HCT116 (cell line): ENCODE measurements at regions not wholly inside any gene's neighbourhood (a gene's known extent, or its start where the extent isn't known, plus 50 kb on each side); places are given as distances from the start of the nearest gene placed in this dataset.

Source experiments
- EZH2 ChIP-seq: fragments of 200-600 bp; sonication (generic); IDR thresholded peaks from 2 replicates; pipeline ENCODE4 v1.6.1; 2017; ENCODE audit warnings: antibody characterized with exemption, mixed run types
- EZH2phosphoT487 ChIP-seq: fragments of 200-600 bp; IDR thresholded peaks from 2 replicates; pipeline ENCODE4 v1.6.1; 2018; ENCODE audit warnings: antibody characterized with exemption, borderline replicate concordance
- FOSL1 ChIP-seq: IDR thresholded peaks from 2 replicates; pipeline ENCODE4 v1.6.1; 2012; ENCODE audit warnings: low read depth
- JUND ChIP-seq: IDR thresholded peaks from 2 replicates; pipeline ENCODE4 v1.6.1; 2012
- POLR2AphosphoS5 ChIP-seq: IDR thresholded peaks from 2 replicates; pipeline ENCODE4 v1.6.1; 2011; ENCODE audit warnings: mild to moderate bottlenecking, low read depth, low read length, moderate library complexity
- RAD21 ChIP-seq: IDR thresholded peaks from 2 replicates; pipeline ENCODE4 v1.6.1; 2012; ENCODE audit warnings: low read depth, mild to moderate bottlenecking
- REST ChIP-seq: IDR thresholded peaks from 2 replicates; pipeline ENCODE4 v1.6.1; 2012; ENCODE audit warnings: low read depth
- TF ChIP-seq, protein P1 (sequence below), 3 experiments: fragments of 200-600 bp in 1 of 3; sonication (generic) in 1 of 3; IDR thresholded peaks in 2 of 3; conservative IDR thresholded peaks in 1 of 3; 2 replicates each; pipeline ENCODE4 v1.5.1; 2012 to 2017; ENCODE audit warnings: low read depth in 2 of 3, low read length in 2 of 3, antibody characterized with exemption in 1 of 3, borderline replicate concordance in 1 of 3, control low read depth in 1 of 3, mild to moderate bottlenecking in 1 of 3, mixed read lengths in 1 of 3, mixed run types in 1 of 3, moderate library complexity in 1 of 3; ENCODE audit not compliant: insufficient read depth in 1 of 3
- TF ChIP-seq, protein P2 (sequence below): IDR thresholded peaks from 2 replicates; pipeline ENCODE4 v1.6.1; 2012

GRCh38 chr3:55376753-55377347, 110.3 kb downstream of the WNT5A start:
- no peak for TF ChIP-seq FOSL1
- TF ChIP-seq, protein P1, sequence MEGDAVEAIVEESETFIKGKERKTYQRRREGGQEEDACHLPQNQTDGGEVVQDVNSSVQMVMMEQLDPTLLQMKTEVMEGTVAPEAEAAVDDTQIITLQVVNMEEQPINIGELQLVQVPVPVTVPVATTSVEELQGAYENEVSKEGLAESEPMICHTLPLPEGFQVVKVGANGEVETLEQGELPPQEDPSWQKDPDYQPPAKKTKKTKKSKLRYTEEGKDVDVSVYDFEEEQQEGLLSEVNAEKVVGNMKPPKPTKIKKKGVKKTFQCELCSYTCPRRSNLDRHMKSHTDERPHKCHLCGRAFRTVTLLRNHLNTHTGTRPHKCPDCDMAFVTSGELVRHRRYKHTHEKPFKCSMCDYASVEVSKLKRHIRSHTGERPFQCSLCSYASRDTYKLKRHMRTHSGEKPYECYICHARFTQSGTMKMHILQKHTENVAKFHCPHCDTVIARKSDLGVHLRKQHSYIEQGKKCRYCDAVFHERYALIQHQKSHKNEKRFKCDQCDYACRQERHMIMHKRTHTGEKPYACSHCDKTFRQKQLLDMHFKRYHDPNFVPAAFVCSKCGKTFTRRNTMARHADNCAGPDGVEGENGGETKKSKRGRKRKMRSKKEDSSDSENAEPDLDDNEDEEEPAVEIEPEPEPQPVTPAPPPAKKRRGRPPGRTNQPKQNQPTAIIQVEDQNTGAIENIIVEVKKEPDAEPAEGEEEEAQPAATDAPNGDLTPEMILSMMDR (IDR thresholded peaks at IDR 0.05 in 2 of 3, conservative IDR thresholded peaks at IDR 0.05 in 1 of 3; ENCODE audit: borderline replicate concordance in 1 of 3, insufficient read depth in 1 of 3, low read depth in 2 of 3, low read length in 2 of 3), result no peak
- TF ChIP-seq, protein P2, sequence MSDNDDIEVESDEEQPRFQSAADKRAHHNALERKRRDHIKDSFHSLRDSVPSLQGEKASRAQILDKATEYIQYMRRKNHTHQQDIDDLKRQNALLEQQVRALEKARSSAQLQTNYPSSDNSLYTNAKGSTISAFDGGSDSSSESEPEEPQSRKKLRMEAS, result no peak
- no peak for TF ChIP-seq POLR2AphosphoS5
- TF ChIP-seq RAD21, result no peak
- TF ChIP-seq JUND, result no peak
- no peak for TF ChIP-seq EZH2
- no peak for TF ChIP-seq REST
- no peak for TF ChIP-seq EZH2phosphoT487
